IMR-90 (cell line): ENCODE measurements at regions not wholly inside any gene's neighbourhood (a gene's known extent, or its start where the extent isn't known, plus 50 kb on each side); places are given as distances from the start of the nearest gene placed in this dataset.

Experiments
- ATAC-seq: fragments of 200-7000 bp; cut with Tn5 transposase; 2 replicates; pipeline ENCODE4 v1.9.1; 2020; ENCODE audit warnings: low read depth, mild to moderate bottlenecking, moderate library complexity
- BruUV-seq: library from RNA; stranded (reverse); fragments of 400-500 nt; replicated peaks from 2 replicates; lab custom pipeline; 2021; lab: Mats Ljungman, UMichigan
- CTCF ChIA-PET: fragments of 300-600 bp; formaldehyde crosslinking; extraction: SDS; loops from one replicate; lab custom pipeline; 2021; ENCODE audit warnings: antibody characterized with exemption; lab: Yijun Ruan, JAX
- POLR2A ChIA-PET: fragments of 300-600 bp; sonication (Branson Sonifier 250); formaldehyde crosslinking; loops from one replicate; lab custom pipeline; 2022; ENCODE audit warnings: antibody characterized with exemption; ENCODE audit not compliant: unreplicated experiment; lab: Charles Lee
- DNase-seq: peaks from one replicate; pipeline ENCODE4 v3.0.0; 2013
- H2AFZ ChIP-seq: replicated peaks from 2 replicates; pipeline ENCODE3; 2013; ENCODE audit warnings: low read length, mild to moderate bottlenecking; ENCODE audit not compliant: poor library complexity
- H2AK5ac ChIP-seq: 2 replicates; pipeline ENCODE4 v1.6.1; 2013; ENCODE audit warnings: low read depth, low read length, inconsistent platforms
- H2AK9ac ChIP-seq: replicated peaks from 2 replicates; pipeline ENCODE3; 2013; ENCODE audit warnings: mild to moderate bottlenecking, low read depth, low read length, moderate library complexity; ENCODE audit not compliant: poor library complexity
- H2BK120ac ChIP-seq: 2 replicates; pipeline ENCODE4 v1.6.1; 2013; ENCODE audit warnings: low read depth, low read length, inconsistent platforms
- H2BK15ac ChIP-seq: 3 replicates; pipeline ENCODE4 v1.6.1; 2013; ENCODE audit warnings: low read depth, low read length, inconsistent platforms
- H2BK20ac ChIP-seq: 2 replicates; pipeline ENCODE4 v1.6.1; 2013; ENCODE audit warnings: low read depth, mild to moderate bottlenecking, inconsistent platforms, low read length, moderate library complexity
- H2BK5ac ChIP-seq: 2 replicates; pipeline ENCODE4 v1.6.1; 2013; ENCODE audit warnings: mild to moderate bottlenecking, low read depth, low read length, inconsistent platforms; ENCODE audit not compliant: poor library complexity, severe bottlenecking
- H3K14ac ChIP-seq: replicated peaks from 2 replicates; pipeline ENCODE4 v1.6.1; 2013; ENCODE audit warnings: low read depth, low read length, inconsistent platforms
- H3K18ac ChIP-seq: 2 replicates; pipeline ENCODE4 v1.6.1; 2013; ENCODE audit warnings: low read depth, low read length, control low read depth
- H3K23ac ChIP-seq: 2 replicates; pipeline ENCODE4 v1.6.1; 2013; ENCODE audit warnings: low read depth, low read length, inconsistent platforms
- H3K27ac ChIP-seq: 2 replicates; pipeline ENCODE4 v1.5.1; 2013; ENCODE audit warnings: mild to moderate bottlenecking, control low read depth, low read length; ENCODE audit not compliant: insufficient read depth
- H3K27me3 ChIP-seq: 2 replicates; pipeline ENCODE4 v1.6.1; 2013; ENCODE audit warnings: low read length; ENCODE audit not compliant: control insufficient read depth, insufficient read depth
- H3K36me3 ChIP-seq: 2 replicates; pipeline ENCODE4 v1.6.1; 2013; ENCODE audit warnings: low read length, mixed read lengths; ENCODE audit not compliant: control insufficient read depth, insufficient read depth
- H3K4ac ChIP-seq: 2 replicates; pipeline ENCODE4 v1.6.1; 2013; ENCODE audit warnings: low read depth, low read length, inconsistent platforms
- H3K4me1 ChIP-seq: 2 replicates; pipeline ENCODE4 v1.6.1; 2013; ENCODE audit warnings: low read length, mixed read lengths; ENCODE audit not compliant: control insufficient read depth, insufficient read depth
- H3K4me2 ChIP-seq: 2 replicates; pipeline ENCODE4 v1.6.1; 2013; ENCODE audit warnings: low read depth, mild to moderate bottlenecking, control low read depth, low read length, moderate library complexity
- H3K4me3 ChIP-seq: 2 replicates; pipeline ENCODE4 v1.5.1; 2013; ENCODE audit warnings: low read depth, mild to moderate bottlenecking, control low read depth, low read length, moderate library complexity; ENCODE audit not compliant: insufficient read depth
- H3K56ac ChIP-seq: 2 replicates; pipeline ENCODE4 v1.6.1; 2013; ENCODE audit warnings: low read length, inconsistent platforms; ENCODE audit not compliant: insufficient read depth; ENCODE audit errors: extremely low read depth
- H3K79me1 ChIP-seq, 2 experiments: 2 replicates each; pipeline ENCODE4 v1.6.1; 2013; ENCODE audit warnings: low read length in 2 of 2, inconsistent platforms in 1 of 2, low read depth in 1 of 2
- H3K9ac ChIP-seq: 2 replicates; pipeline ENCODE4 v1.6.1; 2013; ENCODE audit warnings: low read depth, low read length, control low read depth
- H3K9me1 ChIP-seq: 2 replicates; pipeline ENCODE4 v1.6.1; 2013; ENCODE audit warnings: low read length, inconsistent platforms; ENCODE audit not compliant: insufficient read depth
- H3K9me3 ChIP-seq: 2 replicates; pipeline ENCODE4 v1.6.1; 2013; ENCODE audit warnings: low read length; ENCODE audit not compliant: control insufficient read depth, insufficient read depth
- H4K20me1 ChIP-seq: 2 replicates; pipeline ENCODE4 v1.6.1; 2013; ENCODE audit warnings: low read length, inconsistent platforms; ENCODE audit not compliant: insufficient read depth
- H4K5ac ChIP-seq: 2 replicates; pipeline ENCODE4 v1.6.1; 2013; ENCODE audit warnings: mild to moderate bottlenecking, low read depth, low read length, control low read depth
- H4K8ac ChIP-seq, 2 experiments: 2 replicates each; pipeline ENCODE4 v1.6.1; 2013; ENCODE audit warnings: low read depth in 2 of 2, low read length in 2 of 2, control low read depth in 1 of 2, inconsistent platforms in 1 of 2
- H4K91ac ChIP-seq: 2 replicates; pipeline ENCODE4 v1.6.1; 2013; ENCODE audit warnings: low read depth, low read length, inconsistent platforms; ENCODE audit not compliant: insufficient read depth
- BHLHE40 ChIP-seq: fragments of 150-350 bp; IDR thresholded peaks from 2 replicates; pipeline ENCODE4 v1.6.1; 2016; ENCODE audit warnings: mild to moderate bottlenecking, low read depth, low read length
- CTCF ChIP-seq: conservative IDR thresholded peaks from 2 replicates; pipeline ENCODE4 v1.5.1; 2012; ENCODE audit warnings: mild to moderate bottlenecking, low read depth, low read length, improper control_type of control experiment
- FOS ChIP-seq: fragments of 150-350 bp; IDR thresholded peaks from 2 replicates; pipeline ENCODE4 v1.6.1; 2016; ENCODE audit warnings: low read depth, low read length
- MAFK ChIP-seq: IDR thresholded peaks from 2 replicates; pipeline ENCODE4 v1.6.1; 2012; ENCODE audit warnings: low read depth, low read length, improper control_type of control experiment
- NFE2L2 ChIP-seq: fragments of 150-350 bp; IDR thresholded peaks from 2 replicates; pipeline ENCODE4 v1.6.1; 2016; ENCODE audit warnings: low read depth, mild to moderate bottlenecking, low read length
- RAD21 ChIP-seq: IDR thresholded peaks from 2 replicates; pipeline ENCODE4 v1.6.1; 2012; ENCODE audit warnings: low read length, improper control_type of control experiment
- SMC3 ChIP-seq: fragments of 150-350 bp; IDR thresholded peaks from 2 replicates; pipeline ENCODE4 v1.6.1; 2016; ENCODE audit warnings: low read depth, mild to moderate bottlenecking, antibody characterized with exemption, low read length, moderate library complexity
- WGBS, 2 experiments: methylation state at CpG; one replicate each; pipeline versions ENCODE4 v1.1.5 to v1.1.7; 2013; ENCODE audit warnings: missing lambda C conversion rate in 2 of 2; ENCODE audit not compliant: insufficient read length in 1 of 2; ENCODE audit errors: extremely low coverage in 2 of 2; 5-methylcytosine and 5-hydroxymethylcytosine counted together
- dilution Hi-C: fragments of 300-500 bp; cut with HindIII; formaldehyde crosslinking; loops from one replicate; pipeline ENCODE4 v1.14.3; 2018; ENCODE audit warnings: low sequenced_read_pairs; ENCODE audit not compliant: unreplicated experiment
- in situ Hi-C: fragments of 300-500 bp; cut with MboI; formaldehyde crosslinking; loops from 3 replicates; pipeline ENCODE4 v1.14.3; 2019; ENCODE audit warnings: low sequenced_read_pairs, inconsistent platforms, mixed read lengths
- intact Hi-C: fragments of 100-400 bp; cut with micrococcal nuclease; formaldehyde crosslinking; loops from 2 replicates; pipeline ENCODE4 v1.10.0; 2022
- TF ChIP-seq, protein P1 (sequence below): fragments of 150-350 bp; IDR thresholded peaks from 2 replicates; pipeline ENCODE4 v1.6.1; 2017; ENCODE audit warnings: mild to moderate bottlenecking, antibody characterized with exemption, low read length, low read depth

GRCh38 chr3:145578471-145578870 lies 582.5 kb downstream of the PLOD2 start:
- H2AK9ac ChIP-seq, result no peak overlapping the region
- ChIA-PET POLR2A (no interaction called here), CTCF (no interaction called here)
- H2BK20ac ChIP-seq, result no peak overlapping the region
- TF ChIP-seq RAD21 (no peak), FOS (no peak), MAFK (no peak), BHLHE40 (no peak), SMC3 (no peak), CTCF (no peak), NFE2L2 (no peak)
- TF ChIP-seq, protein P1, sequence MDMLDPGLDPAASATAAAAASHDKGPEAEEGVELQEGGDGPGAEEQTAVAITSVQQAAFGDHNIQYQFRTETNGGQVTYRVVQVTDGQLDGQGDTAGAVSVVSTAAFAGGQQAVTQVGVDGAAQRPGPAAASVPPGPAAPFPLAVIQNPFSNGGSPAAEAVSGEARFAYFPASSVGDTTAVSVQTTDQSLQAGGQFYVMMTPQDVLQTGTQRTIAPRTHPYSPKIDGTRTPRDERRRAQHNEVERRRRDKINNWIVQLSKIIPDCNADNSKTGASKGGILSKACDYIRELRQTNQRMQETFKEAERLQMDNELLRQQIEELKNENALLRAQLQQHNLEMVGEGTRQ, result no peak
- no TSS peak for BruUV-seq
- H2BK15ac ChIP-seq, result no peak overlapping the region
- no peaks in the 10 kb centered on the region; the same call in 1 of the 2 replicates for H3K9me3 ChIP-seq
- H3K9me1 ChIP-seq, result no peaks in the 10 kb centered on the region
- no peak overlapping the region for H3K23ac ChIP-seq
- no peak overlapping the region for H4K91ac ChIP-seq
- no peak overlapping the region for H3K56ac ChIP-seq
- in situ Hi-C loops, result no loop called here
- H3K4me2 ChIP-seq, result no peak overlapping the region
- no peak overlapping the region for H2BK120ac ChIP-seq
- H3K14ac ChIP-seq, result no peak overlapping the region
- no peaks in the 10 kb centered on the region for H3K4me1 ChIP-seq
- 50% methylated on average over 1 of the region's 1 CpG; no CpG with 5 or more reads in 1 of the 2 experiments for WGBS, 2 experiments
- no peak overlapping the region for H2BK5ac ChIP-seq
- H3K27ac ChIP-seq, result no peak overlapping the region
- H3K4ac ChIP-seq, result no peak overlapping the region
- no peak overlapping the region for H4K5ac ChIP-seq
- no peaks in the 10 kb centered on the region for H3K79me1 ChIP-seq
- H3K9ac ChIP-seq, result no peak overlapping the region
- H3K36me3 ChIP-seq, result no peaks in the 10 kb centered on the region
- no peak overlapping the region for H3K18ac ChIP-seq
- no peak overlapping the region for H3K4me3 ChIP-seq
- H2AK5ac ChIP-seq, result no peak overlapping the region
- H4K20me1 ChIP-seq, result no peaks in the 10 kb centered on the region
- no peak for ATAC-seq
- no peaks in the 10 kb centered on the region for H3K27me3 ChIP-seq
- no peak for DNase-seq
- H4K8ac ChIP-seq, result no peak overlapping the region
- intact Hi-C loops, result no loop called here
- dilution Hi-C loops, result no loop called here
- H2AFZ ChIP-seq, result no peak overlapping the region
